WTC11 (cell line): ENCODE measurements at regions not wholly inside any gene's neighbourhood (a gene's known extent, or its start where the extent isn't known, plus 50 kb on each side); places are given as distances from the start of the nearest gene placed in this dataset.

ENCODE experiments used
- ATAC-seq: fragments of 200-7000 bp; cut with Tn5 transposase; 2 replicates; pipeline ENCODE4 v1.10.0; 2021; ENCODE audit warnings: mild to moderate bottlenecking, moderate library complexity
- CTCF ChIA-PET: fragments of 300-600 bp; sonication (Branson Sonifier 250); formaldehyde crosslinking; loops from one replicate; lab custom pipeline; 2021; ENCODE audit warnings: antibody characterized with exemption; lab: Charles Lee
- POLR2A ChIA-PET: fragments of 350-600 bp; sonication (Branson Sonifier 250); formaldehyde crosslinking; loops from one replicate; lab custom pipeline; 2021; ENCODE audit warnings: antibody characterized with exemption; lab: Charles Lee
- DNase-seq: peaks from one replicate; pipeline ENCODE4 v3.0.0; 2021; ENCODE audit warnings: low spot score
- H3K27ac Mint-ChIP-seq: 2 replicates; pipeline ENCODE4 v1.8.0; 2021; ENCODE audit warnings: mixed read lengths
- H3K27me3 Mint-ChIP-seq: 2 replicates; pipeline ENCODE4 v1.8.0; 2021; ENCODE audit warnings: low read depth, mild to moderate bottlenecking, moderate library complexity, mixed read lengths
- H3K36me3 Mint-ChIP-seq: 2 replicates; pipeline ENCODE4 v1.8.0; 2021; ENCODE audit warnings: mixed read lengths
- H3K4me1 Mint-ChIP-seq: 2 replicates; pipeline ENCODE4 v1.8.0; 2022; ENCODE audit warnings: mixed read lengths
- H3K4me3 Mint-ChIP-seq: 2 replicates; pipeline ENCODE4 v1.8.0; 2021; ENCODE audit warnings: mild to moderate bottlenecking, moderate library complexity, mixed read lengths
- H3K9me3 Mint-ChIP-seq: 2 replicates; pipeline ENCODE4 v1.8.0; 2021; ENCODE audit warnings: mixed read lengths
- AFF4 ChIP-seq: sonication (generic); formaldehyde crosslinking; IDR thresholded peaks from 2 replicates; pipeline ENCODE4 v1.8.1; 2023; ENCODE audit warnings: mild to moderate bottlenecking, missing genetic modification reagents, borderline replicate concordance
- ARID4B ChIP-seq: sonication (generic); formaldehyde crosslinking; IDR thresholded peaks from 2 replicates; pipeline ENCODE4 v1.8.0; 2023; ENCODE audit warnings: missing genetic modification reagents, mild to moderate bottlenecking, borderline replicate concordance
- E2F5 ChIP-seq: sonication (generic); formaldehyde crosslinking; IDR thresholded peaks from 2 replicates; pipeline ENCODE4 v1.8.1; 2022; ENCODE audit warnings: mild to moderate bottlenecking, moderate library complexity, missing genetic modification reagents
- ETV6 ChIP-seq: sonication (generic); formaldehyde crosslinking; IDR thresholded peaks from 2 replicates; pipeline ENCODE4 v1.8.1; 2022; ENCODE audit warnings: mild to moderate bottlenecking, missing genetic modification reagents
- HMGXB4 ChIP-seq: sonication (generic); formaldehyde crosslinking; IDR thresholded peaks from 2 replicates; pipeline ENCODE4 v1.8.1; 2023; ENCODE audit warnings: mild to moderate bottlenecking, moderate library complexity, missing genetic modification reagents
- NR2C2 ChIP-seq: sonication (generic); formaldehyde crosslinking; IDR thresholded peaks from 2 replicates; pipeline ENCODE4 v1.8.0; 2022; ENCODE audit warnings: mild to moderate bottlenecking, missing genetic modification reagents
- OVOL2 ChIP-seq: fragments of 250-450 bp; sonication (Bioruptor Pico); IDR thresholded peaks from 2 replicates; pipeline ENCODE4 v1.9.0; 2021; ENCODE audit warnings: mild to moderate bottlenecking, borderline replicate concordance
- RORB ChIP-seq: fragments of 250-450 bp; sonication (Bioruptor Pico); IDR thresholded peaks from 2 replicates; pipeline ENCODE4 v1.9.0; 2021; ENCODE audit warnings: mild to moderate bottlenecking
- SOX15 ChIP-seq: fragments of 250-450 bp; sonication (Bioruptor Pico); IDR thresholded peaks from 2 replicates; pipeline ENCODE4 v1.9.0; 2021; ENCODE audit warnings: mild to moderate bottlenecking
- SP1 ChIP-seq: sonication (generic); formaldehyde crosslinking; conservative IDR thresholded peaks from 2 replicates; pipeline ENCODE4 v1.8.1; 2022; ENCODE audit warnings: missing genetic modification reagents
- STAT6 ChIP-seq: sonication (generic); formaldehyde crosslinking; conservative IDR thresholded peaks from 2 replicates; pipeline ENCODE4 v1.8.1; 2023; ENCODE audit warnings: mild to moderate bottlenecking, low read depth, missing genetic modification reagents, moderate library complexity
- TEAD1 ChIP-seq: sonication (generic); formaldehyde crosslinking; IDR thresholded peaks from 2 replicates; pipeline ENCODE4 v1.8.0; 2022; ENCODE audit warnings: mild to moderate bottlenecking, missing genetic modification reagents
- TEAD4 ChIP-seq: sonication (generic); formaldehyde crosslinking; IDR thresholded peaks from 2 replicates; pipeline ENCODE4 v1.8.0; 2022; ENCODE audit warnings: mild to moderate bottlenecking, missing genetic modification reagents
- TP53 ChIP-seq: sonication (generic); formaldehyde crosslinking; IDR thresholded peaks from 2 replicates; pipeline ENCODE4 v1.8.1; 2023; ENCODE audit warnings: mild to moderate bottlenecking, missing genetic modification reagents
- ZNF138 ChIP-seq: sonication (generic); formaldehyde crosslinking; conservative IDR thresholded peaks from 2 replicates; pipeline ENCODE4 v1.8.1; 2022; ENCODE audit warnings: mild to moderate bottlenecking, moderate library complexity, missing genetic modification reagents
- ZNF219 ChIP-seq: sonication (generic); formaldehyde crosslinking; IDR thresholded peaks from 2 replicates; pipeline ENCODE4 v1.8.0; 2023; ENCODE audit warnings: missing genetic modification reagents, mild to moderate bottlenecking, borderline replicate concordance
- ZNF232 ChIP-seq: sonication (generic); formaldehyde crosslinking; IDR thresholded peaks from 2 replicates; pipeline ENCODE4 v1.8.0; 2022; ENCODE audit warnings: mild to moderate bottlenecking, missing genetic modification reagents
- ZNF263 ChIP-seq: sonication (generic); formaldehyde crosslinking; IDR thresholded peaks from 2 replicates; pipeline ENCODE4 v1.8.1; 2022; ENCODE audit warnings: low read depth, mild to moderate bottlenecking, moderate library complexity, missing genetic modification reagents
- ZNF281 ChIP-seq: sonication (generic); formaldehyde crosslinking; IDR thresholded peaks from 2 replicates; pipeline ENCODE4 v1.8.0; 2023; ENCODE audit warnings: mild to moderate bottlenecking, missing genetic modification reagents
- ZNF423 ChIP-seq: fragments of 250-450 bp; sonication (Bioruptor Pico); IDR thresholded peaks from 2 replicates; pipeline ENCODE4 v2.1.2; 2022; ENCODE audit warnings: mild to moderate bottlenecking, moderate library complexity

GRCh38 chr7:54956865-54957264, 62.0 kb upstream of the EGFR start (continued):
- TF ChIP-seq STAT6, result no peak
- no peak for TF ChIP-seq HMGXB4 (CRISPR knock-in tag)
- TF ChIP-seq OVOL2, result no peak
- no peak for TF ChIP-seq NR2C2 (CRISPR knock-in tag)

GRCh38 chr7:54960517-54960916, 58.3 kb upstream of the EGFR start:
- DNase-seq, result no peak
- ATAC-seq, result no peak
- no peaks in the 10 kb centered on the region for H3K4me1 Mint-ChIP-seq
- peaks cover 8% of the 10 kb centered on the region for H3K9me3 Mint-ChIP-seq
- H3K36me3 Mint-ChIP-seq, result no peaks in the 10 kb centered on the region
- no peaks in the 10 kb centered on the region for H3K27me3 Mint-ChIP-seq
- no peak overlapping the region for H3K27ac Mint-ChIP-seq
- POLR2A ChIA-PET, result no interaction called here
- CTCF ChIA-PET, result no interaction called here
- no peak overlapping the region for H3K4me3 Mint-ChIP-seq
- TF ChIP-seq SOX15 (CRISPR knock-in tag), result no peak
- no peak for TF ChIP-seq HMGXB4 (CRISPR knock-in tag)
- no peak for TF ChIP-seq SP1 (CRISPR knock-in tag)
- TF ChIP-seq ZNF138 (CRISPR knock-in tag), result no peak
- TF ChIP-seq ZNF423 (CRISPR knock-in tag), result no peak
- TF ChIP-seq TEAD4 (CRISPR knock-in tag), result no peak
- TF ChIP-seq ZNF232 (CRISPR knock-in tag), result no peak
- TF ChIP-seq ZNF281, result no peak
- TF ChIP-seq AFF4, result no peak
- TF ChIP-seq RORB (CRISPR knock-in tag), result no peak
- no peak for TF ChIP-seq ARID4B (CRISPR knock-in tag)
- no peak for TF ChIP-seq TEAD1 (CRISPR knock-in tag)
- TF ChIP-seq ZNF219 (CRISPR knock-in tag), result no peak
- no peak for TF ChIP-seq E2F5 (CRISPR knock-in tag)
- TF ChIP-seq ETV6 (CRISPR knock-in tag), result no peak
- no peak for TF ChIP-seq TP53 (CRISPR knock-in tag)
- TF ChIP-seq ZNF263 (CRISPR knock-in tag), result no peak
